Fibroblast of skin of left biceps (primary cell): ENCODE measurements at regions not wholly inside any gene's neighbourhood (a gene's known extent, or its start where the extent isn't known, plus 50 kb on each side); places are given as distances from the start of the nearest gene placed in this dataset.

ENCODE experiments used
- DNase-seq, 2 experiments: peaks; one replicate each; pipeline ENCODE4 v3.0.0-alpha.2; 2013; ENCODE audit warnings: low read depth in 2 of 2

GRCh38 chr14:97297100-97297499 lies 499.9 kb downstream of the VRK1 start:
- DNase-seq: no peak

- no peak for DNase-seq
These were observed 501.1 kb downstream of the VRK1 start for GRCh38 chr14:97298331-97298730.

- no peak for DNase-seq
These were observed 501.6 kb downstream of the VRK1 start for GRCh38 chr14:97298736-97299135.

- DNase-seq: no peak
These were observed 502.5 kb downstream of the VRK1 start for GRCh38 chr14:97299661-97300060.

- no peak for DNase-seq
These were observed 504.9 kb downstream of the VRK1 start for GRCh38 chr14:97301931-97302559.

GRCh38 chr14:97306133-97306759 lies 509.1 kb downstream of the VRK1 start:
- no peak for DNase-seq

- DNase-seq: no peak
These were observed 509.6 kb downstream of the VRK1 start for GRCh38 chr14:97306760-97307246.

GRCh38 chr14:97311411-97311810 lies 514.2 kb downstream of the VRK1 start:
- DNase-seq: no peak

- DNase-seq: no peak
These were observed 515.7 kb downstream of the VRK1 start for GRCh38 chr14:97312910-97313309.

GRCh38 chr14:97315790-97316189 lies 518.6 kb downstream of the VRK1 start:
- no peak for DNase-seq

- DNase-seq: no peak
These were observed 521.2 kb downstream of the VRK1 start for GRCh38 chr14:97318380-97318779.

GRCh38 chr14:97319691-97320090 lies 522.5 kb downstream of the VRK1 start:
- no peak for DNase-seq

- no peak for DNase-seq
These were observed 531.6 kb downstream of the VRK1 start for GRCh38 chr14:97328743-97329142.

GRCh38 chr14:97329701-97330100 lies 532.5 kb downstream of the VRK1 start:
- DNase-seq: no peak

- DNase-seq: no peak
These were observed 533.9 kb downstream of the VRK1 start for GRCh38 chr14:97331058-97331457.

GRCh38 chr14:97331526-97331925 lies 534.3 kb downstream of the VRK1 start:
- DNase-seq: no peak

GRCh38 chr14:97336179-97336578 lies 539.0 kb downstream of the VRK1 start:
- DNase-seq: no peak

GRCh38 chr14:97336816-97337215 lies 539.6 kb downstream of the VRK1 start:
- DNase-seq: no peak

GRCh38 chr14:97337267-97337666 lies 540.1 kb downstream of the VRK1 start:
- no peak for DNase-seq

GRCh38 chr14:97337670-97338069 lies 540.5 kb downstream of the VRK1 start:
- DNase-seq: no peak

GRCh38 chr14:97344666-97345065 lies 547.5 kb downstream of the VRK1 start:
- no peak for DNase-seq

- DNase-seq: no peak
These were observed 549.5 kb downstream of the VRK1 start for GRCh38 chr14:97346675-97347074.

- no peak for DNase-seq
These were observed 552.3 kb downstream of the VRK1 start for GRCh38 chr14:97349463-97349862.

- DNase-seq: no peak
These were observed 552.8 kb downstream of the VRK1 start for GRCh38 chr14:97349946-97350345.
